Peyer's patch (tissue), 4 donors: ENCODE measurements at regions not wholly inside any gene's neighbourhood (a gene's known extent, or its start where the extent isn't known, plus 50 kb on each side); places are given as distances from the start of the nearest gene placed in this dataset.

Source experiments
- DNase-seq, 3 donors: peaks; one replicate each; pipeline ENCODE4 v3.0.0-alpha.2; 2017 to 2019
- H3K27ac ChIP-seq, 4 donors: fragments of 200-600 bp; sonication (generic); one replicate each; pipeline ENCODE4 v1.5.1; 2016 to 2019
- H3K27me3 ChIP-seq, 2 donors: fragments of 200-600 bp; sonication (generic); one replicate each; pipeline ENCODE4 v1.5.1; 2019
- H3K36me3 ChIP-seq, 3 donors: fragments of 200-600 bp; sonication (generic); one replicate each; pipeline ENCODE4 v1.5.1; 2016 to 2019
- H3K4me1 ChIP-seq, 4 donors: fragments of 200-600 bp; sonication (generic); one replicate each; pipeline ENCODE4 v1.5.1; 2016 to 2019
- H3K4me3 ChIP-seq, 4 donors: fragments of 200-600 bp; sonication (generic); 1 replicate in 3 of 4; 2 replicates in 1 of 4; pipeline ENCODE4 v1.5.1; 2016 to 2019; ENCODE audit warnings: mild to moderate bottlenecking in 1 of 4
- H3K9me3 ChIP-seq, 4 donors: fragments of 200-600 bp; sonication (generic); one replicate each; pipeline ENCODE4 v1.5.1; 2016 to 2019; ENCODE audit warnings: mild to moderate bottlenecking in 1 of 4
- CTCF ChIP-seq, 6 experiments: fragments of 450-650 bp in 4 of 6; fragments of 200-600 bp in 2 of 6; sonication (generic) in 1 of 6; IDR thresholded peaks; one replicate each; pipeline ENCODE4 v1.5.1; 2017 to 2019; ENCODE audit warnings: antibody characterized with exemption in 6 of 6, mild to moderate bottlenecking in 3 of 6, moderate library complexity in 1 of 6
- POLR2A ChIP-seq, 2 donors: fragments of 450-650 bp; IDR thresholded peaks; one replicate each; pipeline ENCODE4 v1.5.1; 2017; ENCODE audit warnings: antibody characterized with exemption in 2 of 2, mild to moderate bottlenecking in 2 of 2, moderate library complexity in 2 of 2

- TF ChIP-seq CTCF (IDR thresholded peaks at IDR 0.05) (no peak), POLR2A (IDR thresholded peaks at IDR 0.05) (no peak)
- DNase-seq = no peak
- Histone ChIP-seq H3K36me3 (no peaks in the 10 kb centered on the region), H3K4me3 (no peak overlapping the region), H3K4me1 (no peaks in the 10 kb centered on the region), H3K27ac (no peak overlapping the region), H3K27me3 (no peaks in the 10 kb centered on the region), H3K9me3 (no peaks in the 10 kb centered on the region)
Measured at GRCh38 chr6:133693565-133693964, 195.3 kb upstream of the TCF21 start.

GRCh38 chr6:133697185-133697584, 191.7 kb upstream of the TCF21 start:
- DNase-seq = no peak
- no peaks in the 10 kb centered on the region for H3K4me1 ChIP-seq
- no peak overlapping the region for H3K27ac ChIP-seq
- H3K27me3 ChIP-seq = no peaks in the 10 kb centered on the region
- TF ChIP-seq POLR2A (IDR thresholded peaks at IDR 0.05) = no peak
- TF ChIP-seq CTCF (IDR thresholded peaks at IDR 0.05) = no peak
- H3K36me3 ChIP-seq = no peaks in the 10 kb centered on the region
- no peaks in the 10 kb centered on the region for H3K9me3 ChIP-seq
- no peak overlapping the region for H3K4me3 ChIP-seq

GRCh38 chr6:133697666-133698065, 191.2 kb upstream of the TCF21 start:
- Histone ChIP-seq H3K36me3 (no peaks in the 10 kb centered on the region), H3K4me3 (no peak overlapping the region), H3K4me1 (no peaks in the 10 kb centered on the region), H3K9me3 (no peaks in the 10 kb centered on the region), H3K27me3 (no peaks in the 10 kb centered on the region), H3K27ac (no peak overlapping the region)
- TF ChIP-seq CTCF (IDR thresholded peaks at IDR 0.05) (no peak), POLR2A (IDR thresholded peaks at IDR 0.05) (no peak)
- DNase-seq = no peak

- H3K4me3 ChIP-seq = no peak overlapping the region
- no peak overlapping the region for H3K27ac ChIP-seq
- no peaks in the 10 kb centered on the region for H3K4me1 ChIP-seq
- no peak for TF ChIP-seq CTCF (IDR thresholded peaks at IDR 0.05)
- TF ChIP-seq POLR2A (IDR thresholded peaks at IDR 0.05) = no peak
- no peaks in the 10 kb centered on the region for H3K9me3 ChIP-seq
- H3K36me3 ChIP-seq = no peaks in the 10 kb centered on the region
- H3K27me3 ChIP-seq = no peaks in the 10 kb centered on the region
- no peak for DNase-seq
Measured at GRCh38 chr6:133698272-133698671, 190.6 kb upstream of the TCF21 start.

GRCh38 chr6:133699741-133700385, 189.1 kb upstream of the TCF21 start:
- Histone ChIP-seq H3K4me1 (no peaks in the 10 kb centered on the region), H3K9me3 (no peaks in the 10 kb centered on the region), H3K4me3 (no peak overlapping the region), H3K27me3 (no peaks in the 10 kb centered on the region), H3K36me3 (no peaks in the 10 kb centered on the region), H3K27ac (no peak overlapping the region)
- DNase-seq = no peak
- TF ChIP-seq CTCF (IDR thresholded peaks at IDR 0.05) = no peak
